ENCODE measurements at regions not wholly inside any gene's neighbourhood (a gene's known extent, or its start where the extent isn't known, plus 50 kb on each side); places are given as distances from the start of the nearest gene placed in this dataset.
"Not testable (repeated sequence)": the region's sequence is repeated elsewhere in the genome, so short reads cannot be mapped to it uniquely, and the experiment has no call there.

DNA sequence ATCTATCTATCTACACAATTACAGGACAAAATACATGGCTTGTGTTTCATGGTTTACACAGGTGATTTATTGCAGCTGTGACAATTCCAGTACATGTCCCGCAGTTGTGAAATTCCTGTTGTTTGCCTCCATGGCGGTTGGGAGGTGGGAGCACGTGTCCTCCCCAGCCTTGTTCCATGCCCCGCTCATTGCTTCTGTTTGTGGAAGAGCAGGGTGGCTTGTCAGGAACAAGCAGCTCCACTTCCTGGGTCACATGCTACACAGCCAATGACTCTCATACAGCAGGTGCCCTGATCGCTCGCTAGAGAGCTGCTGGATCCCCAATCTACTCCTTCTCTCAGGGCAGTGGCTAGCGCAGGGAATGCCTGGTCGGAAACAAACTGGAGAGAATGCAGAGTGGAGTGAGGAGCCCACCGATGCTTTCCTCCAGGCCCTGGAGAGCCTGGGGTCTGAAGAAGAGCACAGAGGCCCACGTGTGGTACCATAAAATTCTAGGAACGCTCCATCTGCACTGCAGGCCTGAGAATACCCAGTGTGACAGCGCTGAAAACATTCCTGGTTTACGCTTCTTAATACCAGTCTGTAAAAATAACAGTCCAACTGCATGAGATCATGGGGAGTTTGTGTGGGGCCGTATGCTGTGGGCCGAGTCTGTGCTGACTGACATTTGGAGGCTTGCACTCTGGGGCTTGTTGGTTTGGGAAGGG, 270.6 kb upstream of the RGMA start:
- DNase-seq (ENCODE audit: low read depth) = no peak
- in situ Hi-C loops (cut with HindIII; ENCODE audit: low pct_unique_long_range_greater_than_20kb, low sequenced_read_pairs) = no loop called here

DNA sequence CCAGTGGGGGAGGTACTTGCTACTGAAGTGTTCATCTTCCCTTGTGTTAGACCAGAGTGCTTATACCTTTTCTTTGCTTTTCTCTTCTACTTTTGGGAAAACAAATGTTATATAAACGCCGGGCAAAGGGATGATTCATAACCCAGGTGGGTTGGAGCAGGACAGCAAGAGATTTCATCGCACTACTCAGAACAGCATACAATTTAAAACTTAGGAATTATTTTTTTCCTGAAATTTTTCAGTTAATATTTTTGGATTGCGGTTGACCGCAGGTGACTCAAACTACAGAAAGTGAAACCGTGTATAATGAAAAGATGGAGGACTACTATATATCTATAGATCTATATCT, 270.0 kb upstream of the RGMA start:
- in situ Hi-C loops (cut with HindIII; ENCODE audit: low pct_unique_long_range_greater_than_20kb, low sequenced_read_pairs) = no loop called here
- no peak for DNase-seq (ENCODE audit: low read depth)

DNA sequence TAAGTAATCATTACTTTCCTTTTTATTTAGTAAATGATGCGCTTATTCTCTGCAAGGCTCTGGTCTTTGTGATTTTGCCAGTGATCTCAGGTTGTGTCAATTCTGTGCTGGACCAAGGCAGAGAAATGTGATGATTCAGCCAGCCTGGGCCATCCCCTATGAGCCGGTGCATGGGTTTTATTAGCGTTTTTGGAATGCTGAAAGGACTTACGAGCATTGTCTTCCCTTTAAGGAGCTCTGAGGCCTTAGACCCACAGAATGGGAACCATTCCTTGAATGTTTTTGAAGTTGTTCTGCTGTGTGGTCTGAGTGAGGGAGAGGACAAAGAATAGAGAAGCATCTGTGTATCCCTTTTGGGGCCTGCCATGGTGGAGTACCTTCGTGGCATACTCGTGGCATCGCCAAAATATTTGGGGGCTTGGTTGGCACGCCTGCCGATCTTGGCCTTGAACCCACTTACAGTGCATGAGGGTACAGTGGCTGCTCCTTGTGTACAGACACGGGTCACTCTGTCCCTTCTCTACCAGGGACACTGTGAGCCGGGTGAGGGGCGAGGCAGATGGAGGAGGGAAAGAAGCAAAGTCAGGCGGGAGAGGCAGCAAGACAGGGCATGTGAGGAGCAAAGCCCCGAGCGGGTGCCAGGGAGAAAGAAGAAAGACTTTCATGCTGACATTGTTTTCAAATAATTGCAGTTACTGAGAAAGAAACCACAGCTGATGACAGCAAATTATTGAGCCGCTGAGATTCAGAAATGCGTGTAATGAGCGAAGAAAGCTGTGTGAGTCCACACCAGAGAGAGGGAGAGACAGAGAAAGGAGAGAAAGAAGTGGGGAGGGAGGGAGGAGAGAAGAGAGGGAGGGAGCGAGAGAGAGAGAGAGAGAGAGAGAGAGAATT, 269.4 kb upstream of the RGMA start:
- in situ Hi-C loops (cut with HindIII; ENCODE audit: low pct_unique_long_range_greater_than_20kb, low sequenced_read_pairs) = no loop called here
- no peak for DNase-seq (ENCODE audit: low read depth)

DNA sequence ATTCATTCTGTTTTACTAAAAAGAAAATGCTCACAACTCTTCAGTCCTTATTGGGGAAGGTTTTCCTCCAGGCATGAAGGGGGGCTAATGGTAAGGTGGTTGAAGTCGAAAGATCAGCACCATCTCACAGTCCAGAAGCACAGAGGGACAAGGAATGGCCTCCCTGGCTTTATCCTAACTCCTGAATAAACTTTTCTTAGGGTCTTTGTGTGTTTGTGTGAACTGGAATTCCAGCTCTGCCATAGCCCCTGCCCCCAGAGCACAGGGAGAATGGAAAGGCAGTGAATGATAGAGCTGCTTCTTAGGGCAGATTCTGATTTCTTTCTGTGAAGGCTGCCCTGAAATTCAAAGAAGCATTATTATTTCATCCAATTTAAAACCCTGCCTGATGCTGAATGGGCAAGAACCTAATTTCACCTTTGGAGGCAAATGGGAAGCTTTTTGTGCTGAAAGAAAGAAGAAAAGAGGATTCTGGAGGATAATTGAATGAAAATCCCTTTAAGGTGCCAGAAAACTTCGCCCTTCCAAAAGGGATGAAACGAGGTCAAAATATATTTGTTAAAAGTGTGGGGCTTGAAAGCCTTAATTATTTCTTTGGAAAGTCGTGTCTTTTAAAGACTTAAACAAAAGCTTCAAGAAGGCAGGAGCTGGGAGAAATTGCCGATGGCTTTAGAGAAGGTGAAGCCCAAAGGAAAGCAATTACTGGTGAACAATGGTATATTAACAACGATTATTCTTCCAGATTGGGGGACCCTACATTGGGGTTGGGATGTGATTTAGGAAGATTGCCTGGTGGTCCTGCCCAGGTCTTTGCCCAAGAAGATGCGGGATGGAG, 259.9 kb upstream of the RGMA start:
- in situ Hi-C loops (cut with HindIII; ENCODE audit: low pct_unique_long_range_greater_than_20kb, low sequenced_read_pairs) = no loop called here

DNA sequence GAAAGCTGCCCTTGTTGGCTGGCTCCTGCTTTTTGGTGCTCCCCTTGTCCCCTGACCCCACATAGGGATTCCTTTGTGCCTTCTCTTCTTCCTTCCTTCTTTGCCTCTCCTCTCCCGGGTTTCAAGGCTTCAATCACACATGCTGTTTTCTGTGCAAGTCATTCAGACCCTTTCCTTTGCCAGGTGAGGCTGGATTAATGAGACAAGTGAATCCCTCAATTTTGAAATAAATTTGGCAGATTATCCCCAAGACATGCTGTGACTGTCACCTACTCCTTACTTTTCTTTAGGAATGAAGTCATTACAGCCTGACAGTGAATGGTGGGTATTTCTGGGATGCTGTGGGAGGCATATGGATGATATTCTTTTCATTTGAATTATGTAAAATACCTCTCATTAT, 259.0 kb upstream of the RGMA start:
- in situ Hi-C loops (cut with HindIII; ENCODE audit: low pct_unique_long_range_greater_than_20kb, low sequenced_read_pairs) = no loop called here

More for the DNA sequence above, 259.9 kb upstream of the RGMA start:
- no peak for DNase-seq (ENCODE audit: low read depth)

DNA sequence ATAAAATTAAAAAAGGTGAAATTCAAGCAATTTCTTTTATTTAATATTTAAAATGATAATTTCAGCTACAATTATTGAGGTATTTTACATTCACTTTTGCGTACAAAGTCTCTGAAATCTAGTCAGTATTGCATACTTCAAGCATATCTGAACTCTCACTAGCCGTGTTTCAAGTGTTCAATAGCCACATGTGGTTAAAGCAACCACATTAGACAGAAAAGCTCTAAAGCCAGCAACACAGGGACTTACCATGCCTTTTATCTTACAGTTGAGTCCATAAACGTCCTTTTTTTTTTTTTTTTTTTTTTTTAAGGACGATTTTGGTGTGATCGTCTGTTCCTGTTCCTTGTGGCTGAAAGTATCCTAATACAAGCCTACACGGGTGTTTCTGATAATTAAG, 257.0 kb upstream of the RGMA start:
- in situ Hi-C loops (cut with HindIII; ENCODE audit: low pct_unique_long_range_greater_than_20kb, low sequenced_read_pairs) = no loop called here
- DNase-seq (ENCODE audit: low read depth) = no peak

More for the DNA sequence above, 259.0 kb upstream of the RGMA start:
- no peak for DNase-seq (ENCODE audit: low read depth)

DNA sequence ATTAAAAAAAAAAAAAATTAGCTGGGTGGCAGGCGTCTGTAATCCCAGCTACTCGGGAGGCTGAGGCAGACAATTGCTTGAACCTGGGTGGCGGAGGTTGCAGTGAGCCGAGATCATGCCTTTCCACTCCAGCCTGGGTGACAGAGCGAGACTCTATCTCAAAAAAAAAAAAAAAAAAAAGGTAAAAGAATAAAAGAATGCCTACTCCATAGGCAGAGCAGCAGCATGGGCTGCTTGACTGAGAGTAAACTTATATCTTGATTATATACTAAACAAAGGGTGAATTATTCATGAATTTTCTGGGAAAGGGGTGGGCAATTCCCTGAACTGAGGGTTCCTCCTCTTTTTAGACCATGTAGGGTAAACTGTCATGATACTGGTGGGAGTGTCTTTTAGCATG, 254.4 kb upstream of the RGMA start:
- in situ Hi-C loops (cut with HindIII; ENCODE audit: low pct_unique_long_range_greater_than_20kb, low sequenced_read_pairs); DNase-seq (ENCODE audit: low read depth): not testable (repeated sequence)

DNA sequence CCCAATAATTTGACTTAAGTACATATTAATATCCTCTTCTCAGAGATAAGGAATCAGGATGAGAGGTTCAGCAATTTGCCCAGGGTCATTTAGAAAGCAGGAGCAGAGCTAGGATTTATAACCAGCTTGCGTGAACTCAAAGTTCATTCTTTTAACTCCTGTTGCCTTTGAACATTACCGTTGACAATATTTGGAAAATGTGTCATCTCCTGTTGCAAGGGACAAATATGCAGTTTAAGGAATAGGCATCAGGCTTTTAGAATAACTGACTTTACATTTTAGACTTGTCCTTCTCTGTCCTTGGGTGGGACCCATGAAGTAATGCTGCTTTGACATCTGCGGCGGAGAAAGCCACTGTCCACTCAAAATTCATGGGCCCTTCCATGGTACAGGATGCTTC, 252.2 kb upstream of the RGMA start:
- no peak for DNase-seq (ENCODE audit: low read depth)
- in situ Hi-C loops (cut with HindIII; ENCODE audit: low pct_unique_long_range_greater_than_20kb, low sequenced_read_pairs) = no loop called here

DNA sequence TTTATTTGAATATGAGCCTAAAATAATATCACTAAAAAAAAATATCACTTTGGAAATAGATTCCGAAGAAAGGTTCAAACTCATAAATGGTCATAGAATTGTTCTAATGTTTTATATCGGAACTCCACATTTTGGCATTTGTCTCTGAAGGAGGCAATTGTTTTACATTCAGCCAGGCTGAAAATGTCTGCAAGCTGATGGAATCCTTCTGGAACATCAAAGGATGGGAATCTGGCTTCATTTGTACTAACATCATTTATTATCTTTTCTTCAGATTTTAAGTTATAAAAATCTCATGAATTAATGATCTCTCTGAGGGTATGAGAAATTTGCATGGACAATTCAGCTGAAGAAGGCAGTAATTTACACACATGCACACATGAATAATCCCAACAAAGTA, 251.4 kb upstream of the RGMA start:
- no peak for DNase-seq (ENCODE audit: low read depth)
- in situ Hi-C loops (cut with HindIII; ENCODE audit: low pct_unique_long_range_greater_than_20kb, low sequenced_read_pairs) = no loop called here

DNA sequence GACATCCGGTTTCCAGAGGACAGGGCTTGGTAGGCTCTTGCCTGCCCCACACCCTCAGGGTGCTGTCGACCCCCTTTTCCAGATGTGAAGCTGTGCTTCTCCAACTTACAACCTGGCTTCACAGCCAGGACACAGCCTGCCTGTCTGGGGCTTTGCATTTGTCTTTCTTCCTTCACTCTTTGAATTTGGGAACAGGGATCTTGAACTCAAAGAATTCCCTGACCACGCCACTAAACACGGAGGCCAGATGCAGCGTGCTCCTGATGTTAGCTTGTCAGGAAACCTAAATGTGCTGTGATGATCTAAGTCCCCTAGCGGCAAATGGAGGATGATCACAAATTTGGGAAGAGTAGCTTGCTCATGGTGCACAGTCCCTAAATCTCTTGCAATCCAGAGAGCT, 244.8 kb upstream of the RGMA start:
- no peak for DNase-seq (ENCODE audit: low read depth)
- in situ Hi-C loops (cut with HindIII; ENCODE audit: low pct_unique_long_range_greater_than_20kb, low sequenced_read_pairs) = no loop called here

DNA sequence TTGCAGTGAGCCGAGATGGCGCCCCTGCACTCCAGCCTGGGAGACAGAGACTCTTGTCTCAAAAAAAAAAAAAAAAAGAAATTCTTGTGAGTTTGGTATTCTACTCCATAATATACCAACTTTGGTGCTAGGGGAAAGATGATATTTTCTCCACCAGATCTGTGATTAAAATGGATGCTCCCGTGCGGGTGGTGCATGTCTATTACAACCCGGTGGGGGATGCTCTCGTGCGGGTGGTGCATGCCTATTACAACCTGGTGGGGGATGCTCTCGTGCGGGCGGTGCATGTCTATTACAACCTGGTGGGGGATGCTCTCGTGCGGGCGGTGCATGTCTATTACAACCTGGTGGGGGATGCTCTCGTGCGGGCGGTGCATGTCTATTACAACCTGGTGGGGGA, 244.1 kb upstream of the RGMA start:
- DNase-seq (ENCODE audit: low read depth); in situ Hi-C loops (cut with HindIII; ENCODE audit: low pct_unique_long_range_greater_than_20kb, low sequenced_read_pairs): not testable (repeated sequence)

DNA sequence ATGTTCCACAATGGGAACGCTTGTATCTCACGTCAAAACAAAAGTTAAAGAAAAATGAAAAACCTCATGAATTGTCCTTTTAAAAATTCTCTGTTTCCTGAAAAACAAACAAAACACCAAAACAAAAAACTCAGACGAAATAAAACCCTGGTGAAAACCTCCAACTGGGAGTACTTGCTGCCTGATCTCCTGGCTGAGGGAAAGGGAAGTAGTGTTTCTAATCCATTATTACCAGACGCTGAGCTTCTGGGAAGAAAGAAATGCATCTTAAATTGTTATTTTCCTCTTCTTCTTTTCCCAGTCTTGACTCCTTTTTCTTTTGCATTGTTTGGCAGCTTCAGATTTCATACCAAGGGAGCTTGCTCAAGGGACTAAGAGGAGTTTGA, 243.2 kb upstream of the RGMA start:
- DNase-seq (ENCODE audit: low read depth) = no peak
- in situ Hi-C loops (cut with HindIII; ENCODE audit: low pct_unique_long_range_greater_than_20kb, low sequenced_read_pairs) = no loop called here

DNA sequence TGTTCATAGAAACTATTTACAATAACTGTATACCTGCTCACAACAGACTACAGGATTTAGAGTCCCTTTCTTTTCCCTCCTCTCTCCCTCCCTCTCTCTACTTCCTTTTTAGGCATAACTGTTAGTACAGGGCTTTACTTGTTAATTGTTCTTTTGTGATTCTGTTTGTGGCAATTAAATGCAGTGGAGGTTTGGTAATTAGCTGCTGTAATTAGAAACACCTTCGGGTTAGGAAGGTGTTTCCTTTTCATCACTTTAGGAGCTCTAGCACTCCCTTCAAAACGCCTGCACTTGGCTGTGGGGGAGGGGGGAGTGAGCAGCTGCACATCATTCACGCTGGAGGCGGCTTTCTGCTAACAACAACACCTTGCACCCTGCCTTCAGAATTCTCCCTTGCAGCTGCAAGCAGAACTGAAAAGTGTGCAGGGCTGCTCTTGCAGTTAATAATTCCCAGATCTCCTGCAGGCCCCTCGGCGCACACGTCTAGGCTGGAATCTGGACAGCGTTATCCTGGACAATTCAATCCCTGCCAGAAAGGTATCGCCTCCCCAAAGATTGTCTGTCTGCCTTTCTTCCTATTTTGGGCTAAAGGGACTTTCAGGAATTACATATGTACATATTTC, 242.6 kb upstream of the RGMA start:
- DNase-seq (ENCODE audit: low read depth) = no peak
- in situ Hi-C loops (cut with HindIII; ENCODE audit: low pct_unique_long_range_greater_than_20kb, low sequenced_read_pairs) = no loop called here

DNA sequence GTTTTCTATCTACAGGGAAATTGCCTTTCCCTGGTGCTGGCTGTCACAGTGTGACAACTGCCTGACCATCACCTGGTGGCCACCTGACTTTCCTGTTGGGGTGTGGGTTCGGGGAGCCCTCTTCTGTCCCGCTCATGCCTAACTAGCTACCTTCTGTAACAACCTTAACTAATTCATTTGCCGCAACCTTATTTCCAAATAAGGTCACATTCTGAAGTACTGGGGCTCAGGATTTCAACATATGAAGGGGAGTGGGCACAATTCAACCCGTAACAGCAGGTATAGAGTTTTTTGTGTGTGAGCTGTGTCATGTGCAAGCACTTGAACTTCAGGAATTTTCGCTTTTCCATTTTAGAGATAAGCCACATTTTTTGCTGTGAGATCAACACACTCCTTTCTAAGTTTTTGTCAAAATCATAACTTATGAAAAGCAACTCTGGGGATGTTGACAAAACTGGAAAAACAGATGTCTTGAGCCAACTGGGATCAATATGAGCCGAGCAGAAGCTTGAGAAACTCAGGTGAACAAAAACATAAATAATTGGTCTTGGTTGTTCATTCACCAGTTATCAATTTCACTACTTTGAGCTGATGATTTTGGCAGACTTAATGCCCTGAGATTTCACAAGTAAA, 242.0 kb upstream of the RGMA start:
- in situ Hi-C loops (cut with HindIII; ENCODE audit: low pct_unique_long_range_greater_than_20kb, low sequenced_read_pairs) = no loop called here
- DNase-seq (ENCODE audit: low read depth) = no peak

DNA sequence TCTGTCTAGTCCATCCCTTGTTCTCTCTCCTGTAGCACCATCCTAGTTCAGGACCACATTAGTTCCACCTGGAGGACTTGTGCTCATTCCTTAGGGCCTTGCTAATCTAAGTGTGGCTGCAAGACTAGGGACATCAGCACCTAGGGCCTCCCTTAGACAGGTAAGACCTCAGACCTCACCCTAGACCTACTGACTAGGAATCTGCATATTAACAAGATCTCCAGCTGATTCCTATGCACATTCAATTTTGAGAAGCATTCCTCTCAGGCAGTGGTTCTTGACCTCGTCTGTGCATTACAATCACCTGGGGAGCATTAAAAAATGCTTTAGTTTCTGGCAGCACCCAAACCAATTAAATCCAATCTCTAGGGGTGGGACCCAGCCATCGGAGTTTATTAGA, 238.4 kb upstream of the RGMA start:
- DNase-seq (ENCODE audit: low read depth) = no peak
- in situ Hi-C loops (cut with HindIII; ENCODE audit: low pct_unique_long_range_greater_than_20kb, low sequenced_read_pairs) = no loop called here

DNA sequence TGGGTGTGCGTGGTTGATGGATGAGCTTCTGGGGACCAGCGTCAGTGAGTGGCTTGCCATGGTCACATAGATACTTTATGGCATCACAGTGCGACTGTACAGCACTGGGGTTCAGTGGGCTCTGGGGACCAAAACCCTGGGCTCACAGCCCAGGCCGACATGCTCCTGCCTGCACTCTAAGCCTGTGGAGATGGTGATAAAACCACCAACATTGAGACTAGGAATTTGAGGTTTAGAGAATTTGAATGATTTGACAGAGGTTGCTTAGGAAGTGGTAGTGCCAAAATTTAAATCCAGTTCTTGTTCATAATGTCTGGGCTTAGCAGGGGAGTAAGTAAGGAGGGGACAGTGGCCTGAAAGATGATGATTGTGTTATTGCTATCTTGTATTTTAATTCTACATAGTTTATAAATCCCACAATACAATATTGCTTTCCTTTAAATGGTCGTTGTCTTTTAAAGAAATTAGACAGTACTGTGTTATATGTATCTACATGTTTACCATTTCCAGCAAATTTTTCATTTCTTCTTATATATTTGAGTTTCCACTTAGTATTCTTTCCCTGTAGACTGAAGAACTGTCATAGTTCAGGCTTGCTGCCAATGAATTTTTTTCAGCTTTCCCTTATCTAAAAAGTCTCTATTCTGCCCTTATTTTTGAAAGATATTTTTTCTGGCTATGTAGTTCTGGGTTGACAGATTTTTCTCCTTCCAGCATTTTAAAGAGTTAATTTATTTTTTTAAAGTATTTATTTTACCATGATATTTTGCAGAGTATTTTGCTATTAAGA, 235.4 kb upstream of the RGMA start:
- in situ Hi-C loops (cut with HindIII; ENCODE audit: low pct_unique_long_range_greater_than_20kb, low sequenced_read_pairs) = no loop called here
- DNase-seq (ENCODE audit: low read depth) = no peak

DNA sequence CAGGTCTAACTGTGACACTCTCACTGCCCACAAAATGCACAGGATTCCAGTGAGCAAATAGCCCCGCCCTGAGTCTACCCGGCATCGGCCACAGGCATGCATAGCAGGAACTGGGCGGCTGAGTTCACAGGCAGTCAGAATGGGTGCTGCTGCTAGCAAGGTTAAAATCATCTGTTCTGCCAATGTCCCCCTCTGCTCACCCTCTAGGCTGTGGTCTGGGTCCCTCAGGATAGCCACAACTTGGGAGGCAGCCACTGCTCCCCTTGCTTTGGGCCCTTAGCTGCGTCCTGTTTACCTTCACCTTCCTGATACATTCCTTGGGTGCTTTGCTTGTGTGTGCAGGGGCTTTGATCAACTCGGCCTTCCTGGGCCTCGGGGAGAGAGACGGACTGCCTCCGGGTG, 232.9 kb upstream of the RGMA start:
- DNase-seq (ENCODE audit: low read depth) = peak; percentile 14
- in situ Hi-C loops (cut with HindIII; ENCODE audit: low pct_unique_long_range_greater_than_20kb, low sequenced_read_pairs) = no loop called here

Data from Caki2 (cell line).